ENCODE measurements at regions not wholly inside any gene's neighbourhood (a gene's known extent, or its start where the extent isn't known, plus 50 kb on each side); places are given as distances from the start of the nearest gene placed in this dataset.

DNA sequence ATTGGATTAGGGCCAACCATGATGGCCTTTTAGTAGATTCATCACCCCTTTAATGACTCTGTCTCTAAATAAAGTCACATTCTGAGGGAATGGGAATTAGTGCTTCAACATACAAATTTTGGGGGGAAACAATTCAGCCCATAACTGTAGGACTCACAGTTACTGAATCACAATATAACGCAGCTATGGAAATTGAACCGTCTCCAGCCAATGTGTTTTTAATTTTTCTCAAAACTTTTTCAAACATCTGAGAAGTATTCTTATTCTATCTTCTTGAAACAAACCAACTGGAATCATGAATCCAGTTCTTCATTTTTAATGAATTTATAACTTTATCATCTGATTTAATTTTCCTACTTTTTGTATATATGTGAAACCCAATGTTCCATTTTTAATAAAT is 373.1 kb upstream of the SYT4 start:
- DNase-seq (ENCODE audit: low spot score), result no peak
- TF ChIP-seq, protein P1, sequence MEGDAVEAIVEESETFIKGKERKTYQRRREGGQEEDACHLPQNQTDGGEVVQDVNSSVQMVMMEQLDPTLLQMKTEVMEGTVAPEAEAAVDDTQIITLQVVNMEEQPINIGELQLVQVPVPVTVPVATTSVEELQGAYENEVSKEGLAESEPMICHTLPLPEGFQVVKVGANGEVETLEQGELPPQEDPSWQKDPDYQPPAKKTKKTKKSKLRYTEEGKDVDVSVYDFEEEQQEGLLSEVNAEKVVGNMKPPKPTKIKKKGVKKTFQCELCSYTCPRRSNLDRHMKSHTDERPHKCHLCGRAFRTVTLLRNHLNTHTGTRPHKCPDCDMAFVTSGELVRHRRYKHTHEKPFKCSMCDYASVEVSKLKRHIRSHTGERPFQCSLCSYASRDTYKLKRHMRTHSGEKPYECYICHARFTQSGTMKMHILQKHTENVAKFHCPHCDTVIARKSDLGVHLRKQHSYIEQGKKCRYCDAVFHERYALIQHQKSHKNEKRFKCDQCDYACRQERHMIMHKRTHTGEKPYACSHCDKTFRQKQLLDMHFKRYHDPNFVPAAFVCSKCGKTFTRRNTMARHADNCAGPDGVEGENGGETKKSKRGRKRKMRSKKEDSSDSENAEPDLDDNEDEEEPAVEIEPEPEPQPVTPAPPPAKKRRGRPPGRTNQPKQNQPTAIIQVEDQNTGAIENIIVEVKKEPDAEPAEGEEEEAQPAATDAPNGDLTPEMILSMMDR (IDR thresholded peaks at IDR 0.05; ENCODE audit: extremely low read depth, missing control alignments), result no peak

DNA sequence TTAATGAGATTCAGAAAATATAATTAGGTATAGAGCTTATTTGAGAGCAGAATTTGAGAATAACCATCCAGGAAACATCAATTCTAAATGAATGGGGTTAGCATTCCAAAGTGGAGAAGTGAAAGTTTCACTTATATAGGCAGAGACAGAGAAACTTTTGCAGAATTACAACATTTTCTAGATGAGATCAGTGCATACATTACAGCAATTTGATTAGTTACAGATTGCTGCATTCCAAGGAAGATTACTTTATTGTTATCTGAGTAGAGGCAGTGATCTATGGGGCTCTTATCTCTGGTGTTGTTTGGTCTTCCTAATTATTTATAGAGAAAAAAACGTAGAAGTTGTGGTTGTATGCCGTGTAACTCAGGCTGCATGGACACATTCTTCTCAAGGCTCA is 373.8 kb upstream of the SYT4 start:
- TF ChIP-seq, protein P1 (IDR thresholded peaks at IDR 0.05; ENCODE audit: extremely low read depth, missing control alignments), result no peak

DNA sequence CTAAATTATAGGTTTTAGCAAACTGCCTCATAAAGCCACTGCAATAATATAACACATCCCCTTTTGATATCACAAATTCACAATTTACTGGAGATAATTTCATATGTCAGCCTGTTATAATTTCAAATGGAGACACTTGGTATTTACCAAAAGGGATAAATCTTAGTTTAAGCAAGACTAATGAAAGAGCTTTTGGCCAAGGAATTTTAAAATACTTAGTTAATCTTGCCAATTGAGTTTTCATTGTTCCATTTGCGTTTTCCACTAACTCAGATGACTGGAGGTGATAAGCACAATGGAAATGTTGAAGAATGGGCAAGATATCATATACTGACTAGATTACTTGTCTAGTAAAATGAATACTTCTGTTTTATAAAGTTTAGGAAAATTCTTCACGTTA is 379.3 kb upstream of the SYT4 start:
- TF ChIP-seq, protein P1 (IDR thresholded peaks at IDR 0.05; ENCODE audit: extremely low read depth, missing control alignments), result no peak
- no peak for DNase-seq (ENCODE audit: low spot score)

More for the DNA sequence above, 373.8 kb upstream of the SYT4 start:
- no peak for DNase-seq (ENCODE audit: low spot score)

DNA sequence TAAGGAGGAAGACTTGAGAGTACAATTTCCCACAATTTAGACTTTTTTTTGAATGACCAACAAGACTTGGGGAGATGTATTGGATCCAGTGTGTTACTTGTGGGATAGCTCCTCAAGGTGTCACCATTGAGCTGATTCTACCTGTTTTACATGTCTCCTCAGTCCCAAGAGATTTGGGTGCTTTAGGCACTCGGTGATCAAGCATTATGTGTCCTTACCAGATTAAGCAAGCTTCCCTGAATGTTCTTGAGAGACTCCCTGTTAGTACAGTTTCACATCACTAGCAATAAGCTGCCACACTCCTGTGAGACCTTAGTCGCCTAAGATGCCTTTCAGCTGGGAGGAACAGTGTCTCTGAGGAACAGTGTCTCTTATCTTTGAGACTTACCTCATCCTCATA is 384.3 kb upstream of the SYT4 start:
- no peak for DNase-seq (ENCODE audit: low spot score)
- TF ChIP-seq, protein P1 (IDR thresholded peaks at IDR 0.05; ENCODE audit: extremely low read depth, missing control alignments), result no peak

DNA sequence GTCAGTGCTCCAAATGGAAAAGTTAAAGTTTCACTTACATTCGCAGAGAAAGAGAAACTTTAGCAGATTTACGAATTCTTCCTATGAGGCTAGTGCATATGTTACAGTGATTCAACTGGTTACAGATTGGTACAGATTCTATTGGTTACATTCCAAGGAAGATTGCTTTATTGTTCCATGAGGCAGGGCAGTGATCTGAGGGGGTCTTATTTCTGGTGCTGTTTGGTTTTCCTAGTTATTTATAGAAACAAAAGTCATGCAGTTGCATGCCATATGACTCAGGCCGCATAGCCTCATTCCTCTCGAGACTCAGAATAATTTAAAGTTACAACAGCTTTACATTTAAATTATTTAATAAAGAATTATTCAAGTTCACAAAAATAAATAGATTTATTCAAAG is 385.4 kb upstream of the SYT4 start:
- TF ChIP-seq, protein P1 (IDR thresholded peaks at IDR 0.05; ENCODE audit: extremely low read depth, missing control alignments), result no peak

DNA sequence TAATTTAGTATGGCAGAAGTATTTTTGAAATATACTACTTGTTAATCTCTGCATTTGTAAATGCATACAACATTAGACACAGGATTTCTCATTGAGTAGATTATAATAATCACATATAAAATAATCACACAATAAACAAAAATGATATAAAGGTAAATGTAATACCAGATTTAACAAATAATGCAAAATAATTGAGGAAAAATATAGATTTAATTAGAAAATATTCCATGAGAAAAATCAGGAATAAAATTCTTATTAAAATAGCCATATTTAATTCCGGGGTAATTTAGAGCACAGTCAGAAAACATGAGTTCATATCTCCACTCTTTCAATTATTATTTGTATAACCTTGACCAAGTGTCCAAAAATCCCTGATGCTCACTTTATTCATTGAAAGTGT is 385.9 kb upstream of the SYT4 start:
- TF ChIP-seq, protein P1 (IDR thresholded peaks at IDR 0.05; ENCODE audit: extremely low read depth, missing control alignments), result no peak
- no peak for DNase-seq (ENCODE audit: low spot score)

More for the DNA sequence above, 385.4 kb upstream of the SYT4 start:
- no peak for DNase-seq (ENCODE audit: low spot score)

DNA sequence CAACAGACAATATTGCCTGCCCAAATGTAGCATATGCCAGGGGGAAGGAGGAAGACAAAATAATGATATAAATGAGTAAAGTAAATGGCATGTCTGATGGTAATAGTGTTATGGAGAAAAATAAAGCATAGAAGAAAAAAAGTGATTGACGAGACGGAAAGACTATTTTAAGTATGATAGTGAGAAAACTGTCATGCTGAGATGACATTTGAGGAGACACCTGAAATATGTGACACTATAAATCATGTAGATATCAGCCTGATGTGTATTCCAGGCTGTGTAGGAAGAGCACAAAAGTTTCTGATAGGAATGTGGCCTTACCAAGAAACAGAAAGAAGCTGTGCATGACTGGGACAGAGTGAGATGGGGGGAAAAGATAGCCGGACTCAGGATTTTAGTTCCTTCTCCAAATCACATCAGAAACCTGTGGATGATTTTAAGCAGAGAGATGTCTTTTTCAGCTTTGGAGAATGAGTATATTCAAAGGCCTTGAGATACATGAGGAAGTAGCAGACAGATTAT is 387.3 kb upstream of the SYT4 start:
- DNase-seq (ENCODE audit: low spot score), result no peak
- TF ChIP-seq, protein P1 (IDR thresholded peaks at IDR 0.05; ENCODE audit: extremely low read depth, missing control alignments), result no peak
